Neural cell (in vitro differentiated cells): ENCODE measurements at regions not wholly inside any gene's neighbourhood (a gene's known extent, or its start where the extent isn't known, plus 50 kb on each side); places are given as distances from the start of the nearest gene placed in this dataset.
"Not testable (repeated sequence)": the region's sequence is repeated elsewhere in the genome, so short reads cannot be mapped to it uniquely, and the experiment has no call there.

Experiments
- H2AFZ ChIP-seq: fragments of 200-600, 300-800 bp; sonication (generic), shearing (Covaris generic); 2 replicates; pipeline ENCODE4 v1.6.0; 2014; ENCODE audit warnings: low read depth, mild to moderate bottlenecking, antibody characterized with exemption, low read length, moderate library complexity
- H3F3A ChIP-seq: fragments of 200-600 bp; shearing (Covaris generic); 2 replicates; pipeline ENCODE4 v1.6.1; 2016; ENCODE audit warnings: mild to moderate bottlenecking, moderate library complexity, mixed read lengths, antibody characterized with exemption, low read length; ENCODE audit not compliant: insufficient read depth, poor library complexity, severe bottlenecking
- H3K27ac ChIP-seq: fragments of 200-600, 300-800 bp; sonication (generic), shearing (Covaris generic); 2 replicates; pipeline ENCODE4 v1.5.1; 2014; ENCODE audit warnings: mild to moderate bottlenecking, low read length, moderate library complexity
- H3K27me3 ChIP-seq: fragments of 300-800, 200-600 bp; sonication (generic), shearing (Covaris generic); 2 replicates; pipeline ENCODE4 v1.6.0; 2014; ENCODE audit warnings: mild to moderate bottlenecking, low read depth, low read length, moderate library complexity; ENCODE audit not compliant: insufficient read depth
- H3K36me3 ChIP-seq: fragments of 300-800, 200-600 bp; sonication (generic), shearing (Covaris generic); 2 replicates; pipeline ENCODE4 v1.5.1; 2014; ENCODE audit warnings: mild to moderate bottlenecking, antibody characterized with exemption, low read length, moderate library complexity; ENCODE audit not compliant: insufficient read depth
- H3K4me2 ChIP-seq: fragments of 300-800, 200-600 bp; sonication (generic), shearing (Covaris generic); 2 replicates; pipeline ENCODE4 v1.6.0; 2014; ENCODE audit warnings: mild to moderate bottlenecking, low read length
- H3K4me3 ChIP-seq: fragments of 300-800, 200-600 bp; sonication (generic), shearing (Covaris generic); 2 replicates; pipeline ENCODE4 v1.5.1; 2014; ENCODE audit warnings: mild to moderate bottlenecking, low read length, moderate library complexity
- H3K79me2 ChIP-seq: fragments of 200-600 bp; shearing (Covaris generic); replicated peaks from 2 replicates; pipeline ENCODE4 v1.6.0; 2014; ENCODE audit warnings: mild to moderate bottlenecking, low read length, moderate library complexity; ENCODE audit not compliant: insufficient read depth
- H3K9ac ChIP-seq: fragments of 300-800, 200-600 bp; sonication (generic), shearing (Covaris generic); 2 replicates; pipeline ENCODE4 v1.6.1; 2016; ENCODE audit warnings: mild to moderate bottlenecking, low read length, mixed read lengths
- H3K9me2 ChIP-seq: fragments of 200-600 bp; shearing (Covaris generic); 2 replicates; pipeline ENCODE4 v1.6.1; 2016; ENCODE audit warnings: mild to moderate bottlenecking, low read length, mixed read lengths; ENCODE audit not compliant: insufficient read depth
- H3K9me3 ChIP-seq: fragments of 200-600, 300-800 bp; sonication (generic), shearing (Covaris generic); 2 replicates; pipeline ENCODE4 v1.6.1; 2016; ENCODE audit warnings: mild to moderate bottlenecking, mixed run types, low read length, moderate library complexity, mixed read lengths
- H4K20me1 ChIP-seq: fragments of 200-600 bp; shearing (Covaris generic); 2 replicates; pipeline ENCODE4 v1.6.1; 2016; ENCODE audit warnings: mild to moderate bottlenecking, mixed run types; ENCODE audit not compliant: insufficient read depth
- EP300 ChIP-seq: fragments of 450-650 bp; conservative IDR thresholded peaks from 2 replicates; pipeline ENCODE4 v1.6.1; 2014; ENCODE audit warnings: antibody characterized with exemption, mild to moderate bottlenecking, moderate library complexity; ENCODE audit not compliant: poor library complexity, severe bottlenecking
- EZH2 ChIP-seq: fragments of 200-600, 300-800 bp; shearing (Covaris generic), sonication (generic); IDR thresholded peaks from 2 replicates; pipeline ENCODE4 v1.6.1; 2014; ENCODE audit warnings: antibody characterized with exemption, low read length, borderline replicate concordance, mild to moderate bottlenecking; ENCODE audit not compliant: insufficient read depth, poor library complexity, severe bottlenecking
- MXI1 ChIP-seq: fragments of 450-650 bp; conservative IDR thresholded peaks from 2 replicates; pipeline ENCODE4 v1.6.1; 2014; ENCODE audit warnings: antibody characterized with exemption, mild to moderate bottlenecking; ENCODE audit not compliant: poor library complexity, severe bottlenecking
- POLR2AphosphoS5 ChIP-seq: IDR thresholded peaks from 2 replicates; pipeline ENCODE4 v1.6.1; 2012
- RAD21 ChIP-seq: fragments of 450-650 bp; conservative IDR thresholded peaks from 2 replicates; pipeline ENCODE4 v1.6.1; 2014; ENCODE audit warnings: antibody characterized with exemption, mild to moderate bottlenecking, moderate library complexity
- SMC3 ChIP-seq: fragments of 450-650 bp; conservative IDR thresholded peaks from 2 replicates; pipeline ENCODE4 v1.6.1; 2014; ENCODE audit warnings: antibody characterized with exemption, mild to moderate bottlenecking, moderate library complexity; ENCODE audit not compliant: poor library complexity
- TAF1 ChIP-seq: IDR thresholded peaks from 2 replicates; pipeline ENCODE4 v1.6.1; 2012; ENCODE audit warnings: low read depth
- TF ChIP-seq, protein P1 (sequence below): IDR thresholded peaks from 2 replicates; pipeline ENCODE4 v1.6.1; 2012; ENCODE audit warnings: borderline replicate concordance
- TF ChIP-seq, protein P2 (sequence below): fragments of 450-650 bp; IDR thresholded peaks from 2 replicates; pipeline ENCODE4 v1.5.1; 2014; ENCODE audit warnings: antibody characterized with exemption, mild to moderate bottlenecking, moderate library complexity; ENCODE audit not compliant: poor library complexity, severe bottlenecking

DNA sequence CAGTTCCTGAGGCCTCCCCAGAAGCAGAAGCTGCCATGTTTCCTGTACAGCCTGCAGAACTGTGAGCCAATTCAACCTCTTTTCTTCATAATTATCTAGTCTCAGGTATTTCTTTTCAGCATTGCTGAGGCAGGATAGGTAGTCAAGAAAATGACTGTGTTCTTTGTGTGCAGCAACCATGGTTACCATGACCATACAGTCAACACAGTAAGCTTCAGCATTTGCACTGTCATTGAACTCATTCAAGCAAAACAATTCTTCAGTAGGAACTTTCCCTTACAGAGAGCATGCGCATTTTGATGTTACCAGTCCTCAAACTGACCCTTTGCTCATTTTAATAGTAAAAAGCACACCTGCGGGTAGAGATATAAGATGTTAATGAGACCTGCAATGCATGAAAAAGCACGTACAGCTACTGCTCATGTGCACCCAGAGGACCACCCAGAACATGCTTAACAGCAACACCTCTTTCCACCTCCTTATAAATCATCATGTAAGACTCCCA is 180.8 kb downstream of the PRKX start:
- H3K27me3 ChIP-seq, result no peaks in the 10 kb centered on the region

GRCh38 chrX:3531435-3531834 is 182.0 kb downstream of the PRKX start:
- H2AFZ ChIP-seq, H3K9ac ChIP-seq, H3K27ac ChIP-seq, H3K27me3 ChIP-seq, H3K36me3 ChIP-seq, H3K4me2 ChIP-seq, H3F3A ChIP-seq, H3K9me2 ChIP-seq, H3K4me3 ChIP-seq, H3K9me3 ChIP-seq, H4K20me1 ChIP-seq, H3K79me2 ChIP-seq: not testable (repeated sequence)

More for the DNA sequence above, 180.8 kb downstream of the PRKX start:
- H3K9me3 ChIP-seq, result no peaks in the 10 kb centered on the region
- no peak overlapping the region for H2AFZ ChIP-seq
- H3K9me2 ChIP-seq, result no peaks in the 10 kb centered on the region
- peak overlapping the region; percentile 12 for H3K27ac ChIP-seq
- no peak overlapping the region for H3K4me2 ChIP-seq
- H3K36me3 ChIP-seq, result no peaks in the 10 kb centered on the region
- TF ChIP-seq EZH2, result no peak
- no peak for TF ChIP-seq MXI1
- TF ChIP-seq, protein P1, sequence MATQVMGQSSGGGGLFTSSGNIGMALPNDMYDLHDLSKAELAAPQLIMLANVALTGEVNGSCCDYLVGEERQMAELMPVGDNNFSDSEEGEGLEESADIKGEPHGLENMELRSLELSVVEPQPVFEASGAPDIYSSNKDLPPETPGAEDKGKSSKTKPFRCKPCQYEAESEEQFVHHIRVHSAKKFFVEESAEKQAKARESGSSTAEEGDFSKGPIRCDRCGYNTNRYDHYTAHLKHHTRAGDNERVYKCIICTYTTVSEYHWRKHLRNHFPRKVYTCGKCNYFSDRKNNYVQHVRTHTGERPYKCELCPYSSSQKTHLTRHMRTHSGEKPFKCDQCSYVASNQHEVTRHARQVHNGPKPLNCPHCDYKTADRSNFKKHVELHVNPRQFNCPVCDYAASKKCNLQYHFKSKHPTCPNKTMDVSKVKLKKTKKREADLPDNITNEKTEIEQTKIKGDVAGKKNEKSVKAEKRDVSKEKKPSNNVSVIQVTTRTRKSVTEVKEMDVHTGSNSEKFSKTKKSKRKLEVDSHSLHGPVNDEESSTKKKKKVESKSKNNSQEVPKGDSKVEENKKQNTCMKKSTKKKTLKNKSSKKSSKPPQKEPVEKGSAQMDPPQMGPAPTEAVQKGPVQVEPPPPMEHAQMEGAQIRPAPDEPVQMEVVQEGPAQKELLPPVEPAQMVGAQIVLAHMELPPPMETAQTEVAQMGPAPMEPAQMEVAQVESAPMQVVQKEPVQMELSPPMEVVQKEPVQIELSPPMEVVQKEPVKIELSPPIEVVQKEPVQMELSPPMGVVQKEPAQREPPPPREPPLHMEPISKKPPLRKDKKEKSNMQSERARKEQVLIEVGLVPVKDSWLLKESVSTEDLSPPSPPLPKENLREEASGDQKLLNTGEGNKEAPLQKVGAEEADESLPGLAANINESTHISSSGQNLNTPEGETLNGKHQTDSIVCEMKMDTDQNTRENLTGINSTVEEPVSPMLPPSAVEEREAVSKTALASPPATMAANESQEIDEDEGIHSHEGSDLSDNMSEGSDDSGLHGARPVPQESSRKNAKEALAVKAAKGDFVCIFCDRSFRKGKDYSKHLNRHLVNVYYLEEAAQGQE, result no peak
- TF ChIP-seq, protein P2, sequence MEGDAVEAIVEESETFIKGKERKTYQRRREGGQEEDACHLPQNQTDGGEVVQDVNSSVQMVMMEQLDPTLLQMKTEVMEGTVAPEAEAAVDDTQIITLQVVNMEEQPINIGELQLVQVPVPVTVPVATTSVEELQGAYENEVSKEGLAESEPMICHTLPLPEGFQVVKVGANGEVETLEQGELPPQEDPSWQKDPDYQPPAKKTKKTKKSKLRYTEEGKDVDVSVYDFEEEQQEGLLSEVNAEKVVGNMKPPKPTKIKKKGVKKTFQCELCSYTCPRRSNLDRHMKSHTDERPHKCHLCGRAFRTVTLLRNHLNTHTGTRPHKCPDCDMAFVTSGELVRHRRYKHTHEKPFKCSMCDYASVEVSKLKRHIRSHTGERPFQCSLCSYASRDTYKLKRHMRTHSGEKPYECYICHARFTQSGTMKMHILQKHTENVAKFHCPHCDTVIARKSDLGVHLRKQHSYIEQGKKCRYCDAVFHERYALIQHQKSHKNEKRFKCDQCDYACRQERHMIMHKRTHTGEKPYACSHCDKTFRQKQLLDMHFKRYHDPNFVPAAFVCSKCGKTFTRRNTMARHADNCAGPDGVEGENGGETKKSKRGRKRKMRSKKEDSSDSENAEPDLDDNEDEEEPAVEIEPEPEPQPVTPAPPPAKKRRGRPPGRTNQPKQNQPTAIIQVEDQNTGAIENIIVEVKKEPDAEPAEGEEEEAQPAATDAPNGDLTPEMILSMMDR, result no peak
- TF ChIP-seq SMC3, result no peak
- TF ChIP-seq TAF1, result no peak
- TF ChIP-seq RAD21, result no peak
- no peak for TF ChIP-seq POLR2AphosphoS5
- no peak for TF ChIP-seq EP300
- H3K9ac ChIP-seq, result no peak overlapping the region
- H3K4me3 ChIP-seq, result no peak overlapping the region
- H4K20me1 ChIP-seq, result no peaks in the 10 kb centered on the region
- no peaks in the 10 kb centered on the region for H3K79me2 ChIP-seq
- no peaks in the 10 kb centered on the region for H3F3A ChIP-seq

DNA sequence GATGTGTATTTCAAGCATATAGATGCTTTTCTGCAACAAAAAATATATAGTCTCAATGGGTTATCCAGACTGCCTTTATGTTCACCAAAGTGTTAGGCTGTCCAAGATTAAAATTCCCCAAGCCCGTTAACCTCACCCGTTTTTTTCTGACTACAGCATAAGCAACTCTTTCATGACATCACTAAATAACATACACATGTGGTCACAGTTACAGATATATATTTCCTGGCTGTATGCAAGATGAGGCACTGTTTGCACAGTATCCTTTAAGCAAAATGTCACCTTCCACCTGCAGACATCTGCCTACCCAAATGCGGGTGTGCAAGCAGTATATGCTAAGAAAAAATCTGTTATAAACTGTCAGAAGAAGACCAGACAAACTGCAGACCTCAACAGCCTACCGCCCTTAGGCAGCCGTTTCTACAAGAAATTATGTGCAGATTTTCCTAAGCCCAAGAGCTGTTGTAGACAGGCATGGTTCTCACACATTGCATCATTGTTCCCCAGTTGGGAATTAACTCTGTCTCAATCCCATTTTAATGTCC is 183.1 kb upstream of the MXRA5 start:
- Histone ChIP-seq H2AFZ (no peak overlapping the region), H3K79me2 (no peaks in the 10 kb centered on the region), H3K9ac (no peak overlapping the region), H3K4me2 (no peak overlapping the region), H3K27me3 (no peaks in the 10 kb centered on the region), H3K9me3 (no peaks in the 10 kb centered on the region), H3K9me2 (no peaks in the 10 kb centered on the region), H3K27ac (no peak overlapping the region), H3F3A (no peaks in the 10 kb centered on the region), H3K36me3 (no peaks in the 10 kb centered on the region), H4K20me1 (no peaks in the 10 kb centered on the region), H3K4me3 (no peak overlapping the region)
- TF ChIP-seq, protein P1, result no peak
- TF ChIP-seq EZH2 (no peak), SMC3 (no peak), MXI1 (no peak)
- TF ChIP-seq, protein P2, result no peak
